Esophagus (tissue), 2 donors: ENCODE measurements at regions not wholly inside any gene's neighbourhood (a gene's known extent, or its start where the extent isn't known, plus 50 kb on each side); places are given as distances from the start of the nearest gene placed in this dataset.

ENCODE experiments used
- H3K27ac ChIP-seq, 2 donors: one replicate each; pipeline ENCODE4 v1.5.1; 2013; ENCODE audit warnings: low read depth in 2 of 2, mild to moderate bottlenecking in 2 of 2, inconsistent platforms in 1 of 2, low read length in 1 of 2, moderate library complexity in 1 of 2
- H3K27me3 ChIP-seq, 2 donors: one replicate each; pipeline ENCODE4 v1.6.1; 2013; ENCODE audit warnings: low read length in 2 of 2, control low read depth in 1 of 2, mild to moderate bottlenecking in 1 of 2; ENCODE audit not compliant: insufficient read depth in 2 of 2, control insufficient read depth in 1 of 2
- H3K36me3 ChIP-seq, 2 donors: one replicate each; pipeline ENCODE4 v1.6.1; 2013; ENCODE audit warnings: low read length in 1 of 2; ENCODE audit not compliant: control insufficient read depth in 2 of 2, insufficient read depth in 2 of 2
- H3K4me1 ChIP-seq, 2 donors: one replicate each; pipeline ENCODE4 v1.6.1; 2013; ENCODE audit warnings: low read length in 1 of 2; ENCODE audit not compliant: control insufficient read depth in 2 of 2, insufficient read depth in 2 of 2
- H3K4me3 ChIP-seq, 2 donors: one replicate each; pipeline ENCODE4 v1.5.1; 2013; ENCODE audit warnings: low read length in 2 of 2, mild to moderate bottlenecking in 2 of 2, low read depth in 1 of 2, moderate library complexity in 1 of 2
- H3K9me3 ChIP-seq, 2 donors: one replicate each; pipeline ENCODE4 v1.6.1; 2013; ENCODE audit warnings: mild to moderate bottlenecking in 2 of 2, low read depth in 1 of 2, low read length in 1 of 2, moderate library complexity in 1 of 2; ENCODE audit not compliant: control insufficient read depth in 2 of 2, insufficient read depth in 1 of 2
- WGBS, 2 donors: extraction: QIAGEN DNeasy Blood & Tissue Kit; methylation state at CpG; one replicate each; pipeline ENCODE4 v1.1.7; 2013; 5-methylcytosine and 5-hydroxymethylcytosine counted together
- donor health status: healthy with polysubstance abuse.
- donor health status: Bipolar disorder and iron deficiency.

DNA sequence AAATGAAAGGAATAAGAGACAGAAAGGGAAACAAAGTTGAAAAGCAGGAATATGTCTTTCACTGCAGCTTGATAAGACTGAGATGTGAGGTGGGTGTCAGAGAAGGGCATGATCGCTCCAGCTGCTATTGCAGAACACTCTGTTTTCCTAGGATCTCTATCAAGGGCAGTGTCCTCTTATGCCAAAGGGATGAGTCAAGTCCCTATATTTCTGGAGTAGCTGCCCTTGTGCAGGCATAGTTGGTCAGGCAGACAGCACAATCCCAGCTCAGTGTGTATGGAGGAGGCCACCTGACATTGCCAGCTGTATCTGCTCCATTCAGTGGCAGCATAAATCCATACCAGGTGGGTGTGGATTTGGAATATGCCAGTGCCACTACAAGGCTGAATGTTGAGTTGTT lies 101.6 kb downstream of the DAD1 start:
- 90% methylated on average over 1 of the region's 1 CpG for WGBS, 2 donors
- Histone ChIP-seq H3K4me1 (no peaks in the 10 kb centered on the region), H3K36me3 (no peaks in the 10 kb centered on the region), H3K9me3 (no peaks in the 10 kb centered on the region), H3K27me3 (no peaks in the 10 kb centered on the region), H3K4me3 (no peak overlapping the region), H3K27ac (no peak overlapping the region)

DNA sequence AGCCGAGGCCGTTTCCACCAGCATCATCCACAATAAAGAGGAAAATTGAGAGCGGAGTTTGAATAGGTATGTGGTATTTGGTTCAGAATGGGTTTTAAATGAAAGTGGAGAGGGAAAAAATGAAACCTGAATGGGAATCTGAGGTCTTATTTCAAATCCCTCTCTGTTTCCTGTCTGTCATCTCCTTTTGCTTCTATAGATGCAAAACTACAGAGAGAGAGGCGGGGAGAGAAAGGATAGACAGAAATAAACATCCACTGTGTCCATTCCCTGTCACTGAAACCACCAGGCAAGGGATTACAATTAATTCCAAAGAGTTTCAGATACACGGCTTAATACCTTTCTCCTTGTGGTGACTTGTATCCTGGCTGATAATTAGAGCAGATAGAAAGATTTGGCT lies 102.3 kb downstream of the DAD1 start:
- 68 to 80% methylated on average over 5 of the region's 5 CpGs for WGBS, 2 donors
- no peaks in the 10 kb centered on the region for H3K27me3 ChIP-seq
- H3K27ac ChIP-seq = no peak overlapping the region

DNA sequence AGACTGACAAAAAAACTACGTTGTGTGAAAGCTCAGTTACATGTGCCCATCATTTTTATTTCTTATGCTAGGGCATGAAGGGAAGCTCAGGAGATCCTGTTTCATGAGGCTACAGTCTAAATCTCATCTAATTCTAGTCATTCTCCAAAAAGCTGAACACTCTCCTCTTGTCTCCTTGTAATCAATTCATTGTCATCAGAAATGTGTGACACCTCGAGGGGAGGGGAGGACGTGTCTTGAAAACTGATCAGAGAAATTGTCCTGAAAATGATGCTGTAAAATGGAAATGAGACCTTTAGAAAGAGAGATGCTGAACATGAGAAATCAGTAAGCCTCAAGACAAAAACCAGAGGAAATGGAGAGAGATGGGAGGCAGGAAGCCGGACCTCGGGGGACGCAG lies 103.4 kb downstream of the DAD1 start:
- H3K27me3 ChIP-seq = no peaks in the 10 kb centered on the region

More for the DNA sequence above, 102.3 kb downstream of the DAD1 start:
- peaks cover 0 to 2% of the 10 kb centered on the region in 2 donors for H3K4me1 ChIP-seq
- H3K9me3 ChIP-seq = no peaks in the 10 kb centered on the region
- no peaks in the 10 kb centered on the region for H3K36me3 ChIP-seq
- H3K4me3 ChIP-seq = no peak overlapping the region

DNA sequence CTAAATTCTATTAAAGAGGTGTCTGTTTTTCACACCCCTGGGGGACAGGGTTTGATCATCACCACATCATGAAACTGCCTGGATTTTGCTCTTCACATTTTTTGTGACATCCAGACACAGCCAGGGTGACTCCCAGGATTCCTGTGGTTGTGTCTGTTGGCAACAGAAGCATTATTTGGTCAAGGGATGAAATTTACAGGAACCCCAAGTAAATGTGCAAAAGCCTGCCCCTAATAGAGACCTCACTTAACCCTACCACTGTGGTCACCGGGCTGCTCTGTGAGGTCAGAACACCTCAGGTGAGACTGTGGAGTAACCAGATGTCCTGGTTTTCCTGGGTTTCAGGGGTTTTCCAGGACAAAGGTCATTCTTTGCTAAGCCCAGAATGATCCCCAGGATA lies 103.8 kb downstream of the DAD1 start:
- WGBS, 2 donors = 61 to 85% methylated on average over 1 of the region's 1 CpG
- no peak overlapping the region for H3K27ac ChIP-seq
- H3K4me1 ChIP-seq = peaks cover 0 to 2% of the 10 kb centered on the region in 2 donors
- H3K36me3 ChIP-seq = no peaks in the 10 kb centered on the region
- no peaks in the 10 kb centered on the region for H3K27me3 ChIP-seq
- no peak overlapping the region for H3K4me3 ChIP-seq
- no peaks in the 10 kb centered on the region for H3K9me3 ChIP-seq

More for the DNA sequence above, 103.4 kb downstream of the DAD1 start:
- no peaks in the 10 kb centered on the region for H3K36me3 ChIP-seq
- no peaks in the 10 kb centered on the region for H3K9me3 ChIP-seq
- H3K27ac ChIP-seq = no peak overlapping the region
- peaks cover 0 to 2% of the 10 kb centered on the region in 2 donors for H3K4me1 ChIP-seq
- no peak overlapping the region for H3K4me3 ChIP-seq
- 84 to 88% methylated on average over 6 of the region's 6 CpGs for WGBS, 2 donors

DNA sequence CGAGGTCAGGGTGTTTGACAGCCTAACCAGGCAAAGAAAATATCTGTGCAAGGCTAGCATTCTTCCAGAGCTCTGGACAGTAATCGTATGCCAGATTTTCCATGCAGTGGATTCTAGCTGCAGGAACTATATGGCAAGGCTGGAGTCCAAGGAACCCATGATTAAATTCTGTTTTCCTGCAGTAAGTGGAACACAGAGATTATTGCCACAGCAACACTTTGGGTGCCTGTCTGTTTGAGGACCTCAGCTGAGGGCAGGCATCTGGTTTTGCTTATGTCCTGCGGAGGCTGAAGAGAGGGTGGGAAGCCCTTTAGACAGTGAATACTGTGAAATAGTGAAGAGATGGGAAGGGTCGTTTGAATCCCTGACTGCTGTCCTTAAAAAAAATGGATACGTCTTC lies 104.4 kb downstream of the DAD1 start:
- no peak overlapping the region for H3K27ac ChIP-seq
- H3K9me3 ChIP-seq = no peaks in the 10 kb centered on the region
- no peaks in the 10 kb centered on the region for H3K36me3 ChIP-seq
- H3K4me3 ChIP-seq = no peak overlapping the region
- WGBS, 2 donors = 67 to 74% methylated on average over 5 of the region's 5 CpGs
- no peaks in the 10 kb centered on the region for H3K27me3 ChIP-seq
- peaks cover 0 to 2% of the 10 kb centered on the region in 2 donors for H3K4me1 ChIP-seq

DNA sequence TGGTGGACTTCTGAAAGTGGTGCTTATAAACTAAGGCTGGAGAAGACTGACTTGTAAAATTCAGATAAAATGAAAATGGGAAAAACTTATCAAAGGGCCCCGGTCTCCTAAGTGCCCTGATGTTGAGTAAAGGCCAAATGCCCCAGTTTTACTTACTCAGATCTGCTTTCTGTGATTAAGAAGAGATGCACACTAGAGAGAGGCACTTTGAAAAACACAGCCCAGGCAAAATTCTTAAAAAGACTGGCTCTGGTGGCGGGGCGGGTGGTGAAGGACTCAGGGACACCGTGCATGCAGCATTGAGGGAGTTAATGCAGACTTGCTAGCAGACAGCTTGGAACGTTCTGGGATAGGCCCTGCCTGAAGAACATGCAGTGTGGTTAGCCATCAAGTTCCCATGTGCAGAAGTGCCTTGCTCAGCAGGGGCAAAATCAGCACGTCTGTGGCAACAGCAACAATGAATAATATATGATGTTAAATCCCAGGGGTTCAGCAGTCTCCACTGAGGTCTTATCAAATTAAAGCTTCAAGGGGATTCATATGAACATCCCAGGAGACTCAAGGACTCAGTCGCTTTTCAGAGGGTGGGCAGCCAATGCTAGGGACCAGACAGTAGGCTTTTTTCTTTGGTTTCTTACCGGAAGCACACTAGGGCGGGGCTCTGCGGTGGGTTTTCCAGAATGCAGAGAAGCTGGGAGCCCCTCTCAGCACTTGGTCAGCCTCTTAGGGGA lies 105.0 kb downstream of the DAD1 start:
- H3K4me1 ChIP-seq = peaks cover 0 to 2% of the 10 kb centered on the region in 2 donors
- 80 to 83% methylated on average over 10 of the region's 10 CpGs for WGBS, 2 donors
- H3K27ac ChIP-seq = no peak overlapping the region

DNA sequence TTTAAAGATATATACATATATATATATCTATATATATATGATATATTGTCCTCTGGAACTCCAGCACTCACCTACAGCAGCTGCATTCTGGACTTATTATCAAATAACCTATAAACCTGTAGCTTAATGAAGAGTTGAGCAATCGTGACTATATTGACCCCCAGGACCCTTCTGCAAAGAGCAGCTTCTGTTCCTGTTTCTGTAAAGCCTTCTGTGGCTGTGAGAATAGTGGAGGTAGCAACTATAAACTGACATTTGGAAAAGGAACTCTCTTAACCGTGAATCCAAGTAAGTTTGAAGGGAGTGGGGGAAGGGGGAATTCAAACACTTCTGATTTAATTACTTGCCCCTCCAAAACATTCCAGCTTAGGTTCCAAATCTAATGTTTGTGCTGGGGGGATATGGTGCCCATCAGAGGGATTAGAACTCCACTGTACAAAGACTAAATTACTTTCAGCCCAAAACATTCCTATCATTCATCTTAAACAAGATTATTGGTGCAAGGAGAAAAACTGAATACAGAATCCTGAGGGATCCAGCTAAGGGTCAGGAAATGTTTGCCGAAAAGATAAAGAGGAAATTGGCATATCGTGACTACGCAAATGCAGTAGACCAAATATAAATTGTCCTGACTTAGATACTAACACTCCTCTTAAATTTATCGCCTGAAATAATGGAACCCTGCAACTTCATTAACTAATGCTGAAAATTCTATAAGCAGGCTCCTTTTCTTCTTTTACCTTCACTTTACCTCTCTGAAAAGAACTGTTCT lies 106.1 kb downstream of the DAD1 start:
- peaks cover 0 to 2% of the 10 kb centered on the region in 2 donors for H3K4me1 ChIP-seq
- no peak overlapping the region for H3K27ac ChIP-seq
- H3K36me3 ChIP-seq = no peaks in the 10 kb centered on the region
- no peaks in the 10 kb centered on the region for H3K27me3 ChIP-seq
- H3K4me3 ChIP-seq = no peak overlapping the region
- H3K9me3 ChIP-seq = no peaks in the 10 kb centered on the region
- WGBS, 2 donors = 84 to 85% methylated on average over 6 of the region's 6 CpGs

More for the DNA sequence above, 105.0 kb downstream of the DAD1 start:
- Histone ChIP-seq H3K4me3 (no peak overlapping the region), H3K27me3 (no peaks in the 10 kb centered on the region), H3K36me3 (no peaks in the 10 kb centered on the region), H3K9me3 (no peaks in the 10 kb centered on the region)

DNA sequence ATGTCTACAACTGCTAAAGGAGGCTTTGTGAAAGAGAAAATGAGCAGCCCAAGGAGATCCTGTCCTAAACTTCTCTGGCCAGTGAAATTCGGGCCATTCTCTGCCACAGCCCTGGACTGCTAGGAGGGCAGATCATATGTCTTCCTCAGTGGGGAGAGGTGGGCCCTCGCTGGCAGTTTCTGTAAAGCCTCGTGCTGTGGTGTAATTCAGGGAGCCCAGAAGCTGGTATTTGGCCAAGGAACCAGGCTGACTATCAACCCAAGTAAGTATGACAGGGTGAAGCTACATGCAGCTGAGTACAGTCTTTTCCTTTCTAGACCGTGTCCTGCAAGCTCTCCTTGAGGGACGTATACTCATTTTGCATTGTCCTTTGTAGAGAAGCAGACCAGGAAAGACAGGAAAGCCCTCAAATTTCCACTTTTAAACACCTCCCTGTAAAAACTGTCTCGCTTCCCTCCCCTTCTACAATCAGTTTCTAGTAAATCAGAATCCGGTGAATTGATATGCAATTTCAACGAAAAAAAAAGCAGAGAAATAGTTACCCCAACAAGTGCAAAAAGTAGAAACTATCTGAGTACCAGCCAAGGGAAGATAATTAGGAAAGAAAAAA lies 106.8 kb downstream of the DAD1 start:
- Histone ChIP-seq H3K27me3 (no peaks in the 10 kb centered on the region), H3K27ac (peak overlapping the region in 1 of 2 donors; percentile 60), H3K4me1 (peaks cover 0 to 2% of the 10 kb centered on the region in 2 donors), H3K36me3 (no peaks in the 10 kb centered on the region), H3K9me3 (no peaks in the 10 kb centered on the region), H3K4me3 (no peak overlapping the region)
- 76 to 77% methylated on average over 8 of the region's 8 CpGs for WGBS, 2 donors

DNA sequence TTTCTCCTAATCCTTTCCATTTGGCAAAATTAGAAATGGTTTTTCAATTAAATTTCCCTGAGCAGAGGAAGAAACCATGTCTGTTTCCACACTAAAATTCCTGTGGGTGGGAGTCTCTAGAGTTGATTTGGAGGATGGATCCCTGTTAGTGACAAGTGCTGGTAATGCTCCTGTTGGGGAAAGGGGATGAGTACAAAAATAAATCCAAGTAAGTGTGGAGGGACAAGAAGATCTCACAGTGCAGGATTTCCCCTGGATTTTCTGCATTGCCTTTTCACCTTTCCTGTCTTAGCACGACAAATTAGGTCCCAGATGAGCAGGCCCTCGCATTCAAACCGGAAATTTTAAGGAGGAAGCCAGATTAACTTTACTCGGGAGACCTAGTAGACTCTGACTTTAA lies 107.5 kb downstream of the DAD1 start:
- Histone ChIP-seq H3K9me3 (no peaks in the 10 kb centered on the region), H3K27ac (no peak overlapping the region), H3K4me1 (peaks cover 0 to 2% of the 10 kb centered on the region in 2 donors), H3K27me3 (no peaks in the 10 kb centered on the region), H3K36me3 (no peaks in the 10 kb centered on the region), H3K4me3 (no peak overlapping the region)
- WGBS, 2 donors = 58 to 63% methylated on average over 4 of the region's 4 CpGs
